H9 (cell line): ENCODE measurements at regions not wholly inside any gene's neighbourhood (a gene's known extent, or its start where the extent isn't known, plus 50 kb on each side); places are given as distances from the start of the nearest gene placed in this dataset.

Source experiments
- DNase-seq: peaks from one replicate; pipeline ENCODE4 v3.0.0-alpha.2; 2017
- H2AFZ ChIP-seq: one replicate; pipeline ENCODE4 v1.6.1; 2013; ENCODE audit warnings: mild to moderate bottlenecking, low read length, control low read depth, moderate library complexity
- H2AK5ac ChIP-seq: 2 replicates; pipeline ENCODE4 v1.6.1; 2013; ENCODE audit warnings: low read length, control low read depth, mixed read lengths; ENCODE audit not compliant: insufficient read length
- H2BK120ac ChIP-seq: one replicate; pipeline ENCODE4 v1.6.1; 2013; ENCODE audit warnings: low read depth, mild to moderate bottlenecking, low read length, control low read depth, inconsistent platforms; ENCODE audit not compliant: poor library complexity, severe bottlenecking
- H2BK12ac ChIP-seq: 2 replicates; pipeline ENCODE4 v1.6.1; 2013; ENCODE audit warnings: low read length, control low read depth, mixed read lengths, low read depth; ENCODE audit not compliant: insufficient read length
- H2BK15ac ChIP-seq: 2 replicates; pipeline ENCODE4 v1.6.1; 2013; ENCODE audit warnings: low read depth, low read length, control low read depth
- H2BK20ac ChIP-seq: one replicate; pipeline ENCODE4 v1.6.1; 2013; ENCODE audit warnings: low read depth, mild to moderate bottlenecking, low read length, control low read depth, inconsistent platforms; ENCODE audit not compliant: poor library complexity, severe bottlenecking
- H2BK5ac ChIP-seq: 2 replicates; pipeline ENCODE4 v1.6.1; 2013; ENCODE audit warnings: low read length, control low read depth, mixed read lengths; ENCODE audit not compliant: insufficient read length
- H3K14ac ChIP-seq: 2 replicates; pipeline ENCODE4 v1.6.1; 2013; ENCODE audit warnings: low read length, control low read depth; ENCODE audit not compliant: insufficient read depth
- H3K18ac ChIP-seq: 2 replicates; pipeline ENCODE4 v1.6.1; 2013; ENCODE audit warnings: low read depth, mild to moderate bottlenecking, mixed read lengths, low read length, control low read depth; ENCODE audit not compliant: insufficient read length
- H3K23ac ChIP-seq: 2 replicates; pipeline ENCODE4 v1.6.1; 2013; ENCODE audit warnings: low read length, control low read depth, mixed read lengths, low read depth; ENCODE audit not compliant: insufficient read length
- H3K23me2 ChIP-seq: 2 replicates; pipeline ENCODE4 v1.6.1; 2013; ENCODE audit warnings: low read depth, mild to moderate bottlenecking, mixed read lengths, low read length, control low read depth; ENCODE audit not compliant: insufficient read length, poor library complexity, severe bottlenecking
- H3K27ac ChIP-seq: 2 replicates; pipeline ENCODE4 v1.5.1; 2013; ENCODE audit warnings: low read length, control low read depth, mixed read lengths, low read depth; ENCODE audit not compliant: insufficient read length
- H3K27me3 ChIP-seq: 2 replicates; pipeline ENCODE4 v1.6.1; 2013; ENCODE audit warnings: low read length, control low read depth, inconsistent platforms; ENCODE audit not compliant: insufficient read depth
- H3K4ac ChIP-seq: 2 replicates; pipeline ENCODE4 v1.6.1; 2013; ENCODE audit warnings: low read depth, mild to moderate bottlenecking, control low read depth, inconsistent platforms, low read length, moderate library complexity
- H3K4me1 ChIP-seq: 2 replicates; pipeline ENCODE4 v1.6.1; 2013; ENCODE audit warnings: low read length, control low read depth, inconsistent platforms; ENCODE audit not compliant: insufficient read depth
- H3K4me2 ChIP-seq: 2 replicates; pipeline ENCODE4 v1.6.1; 2013; ENCODE audit warnings: low read length, control low read depth, mixed read lengths; ENCODE audit not compliant: insufficient read length, insufficient read depth
- H3K56ac ChIP-seq: 2 replicates; pipeline ENCODE4 v1.6.1; 2013; ENCODE audit warnings: low read depth, mild to moderate bottlenecking, mixed read lengths, low read length, control low read depth; ENCODE audit not compliant: insufficient read length
- H3K79me1 ChIP-seq: 2 replicates; pipeline ENCODE4 v1.6.1; 2013; ENCODE audit warnings: low read depth, mild to moderate bottlenecking, moderate library complexity, low read length, control low read depth, inconsistent platforms; ENCODE audit not compliant: insufficient read depth, poor library complexity, severe bottlenecking
- H3K79me2 ChIP-seq: 2 replicates; pipeline ENCODE4 v1.6.1; 2013; ENCODE audit warnings: low read length, control low read depth, inconsistent platforms; ENCODE audit not compliant: insufficient read depth
- H3K9ac ChIP-seq: 2 replicates; pipeline ENCODE4 v1.6.1; 2013; ENCODE audit warnings: low read length, control low read depth, mixed read lengths; ENCODE audit not compliant: insufficient read length; ENCODE audit errors: extremely low read depth
- H3K9me3 ChIP-seq: one replicate; pipeline ENCODE4 v1.6.1; 2013; ENCODE audit warnings: low read depth, low read length, inconsistent platforms; ENCODE audit not compliant: control insufficient read depth
- H3T11ph ChIP-seq: one replicate; pipeline ENCODE4 v1.6.1; 2013; ENCODE audit warnings: mild to moderate bottlenecking, low read length, control low read depth, inconsistent platforms
- H4K20me1 ChIP-seq: one replicate; pipeline ENCODE4 v1.6.1; 2013; ENCODE audit not compliant: control insufficient read depth, insufficient read length, insufficient read depth
- H4K5ac ChIP-seq: 2 replicates; pipeline ENCODE4 v1.6.1; 2013; ENCODE audit warnings: low read depth, mild to moderate bottlenecking, mixed read lengths, low read length, control low read depth; ENCODE audit not compliant: insufficient read length
- H4K8ac ChIP-seq: replicated peaks from 2 replicates; pipeline ENCODE4 v1.6.1; 2013; ENCODE audit warnings: low read length, control low read depth, mixed read lengths, low read depth; ENCODE audit not compliant: insufficient read length
- H4K91ac ChIP-seq: 2 replicates; pipeline ENCODE4 v1.6.1; 2013; ENCODE audit warnings: low read depth, mild to moderate bottlenecking, moderate library complexity, mixed read lengths, low read length, control low read depth; ENCODE audit not compliant: insufficient read length
- H3K27ac Mint-ChIP-seq, 3 experiments: 2 replicates in 2 of 3; 3 replicates in 1 of 3; pipeline ENCODE4 v1.8.0; 2020 to 2021; ENCODE audit warnings: mixed read lengths in 3 of 3, mild to moderate bottlenecking in 1 of 3, moderate library complexity in 1 of 3
- H3K27me3 Mint-ChIP-seq: 2 replicates; pipeline ENCODE4 v1.8.0; 2021; ENCODE audit warnings: low read depth, mild to moderate bottlenecking, moderate library complexity, mixed read lengths
- H3K36me3 Mint-ChIP-seq, 3 experiments: 2 replicates in 2 of 3; 3 replicates in 1 of 3; pipeline ENCODE4 v1.8.0; 2020 to 2021; ENCODE audit warnings: low read depth in 3 of 3, mixed read lengths in 3 of 3; ENCODE audit not compliant: insufficient read depth in 1 of 3
- H3K4me1 Mint-ChIP-seq, 2 experiments: 2 replicates each; pipeline ENCODE4 v1.8.0; 2020; ENCODE audit warnings: mixed read lengths in 2 of 2
- H3K4me3 Mint-ChIP-seq, 2 experiments: 2 replicates in 1 of 2; 3 replicates in 1 of 2; pipeline ENCODE4 v1.8.0; 2020 to 2021; ENCODE audit warnings: mild to moderate bottlenecking in 2 of 2, mixed read lengths in 2 of 2, moderate library complexity in 1 of 2
- H3K9me3 Mint-ChIP-seq, 2 experiments: 2 replicates in 1 of 2; 3 replicates in 1 of 2; pipeline ENCODE4 v1.8.0; 2020; ENCODE audit warnings: mild to moderate bottlenecking in 2 of 2, mixed read lengths in 2 of 2, moderate library complexity in 1 of 2
- WGBS: extraction: QIAGEN DNeasy Blood & Tissue Kit; methylation state at CpG from one replicate; pipeline ENCODE4 v1.1.7; 2013; ENCODE audit warnings: missing lambda C conversion rate, low lambda C conversion rate, mixed read lengths; ENCODE audit not compliant: insufficient read length; ENCODE audit errors: extremely low coverage; 5-methylcytosine and 5-hydroxymethylcytosine counted together
- TF ChIP-seq, protein P1 (sequence below): fragments of 200-600 bp; sonication (generic); conservative IDR thresholded peaks from 3 replicates; pipeline ENCODE4 v1.8.0; 2021; ENCODE audit warnings: antibody characterized with exemption, mild to moderate bottlenecking

DNA sequence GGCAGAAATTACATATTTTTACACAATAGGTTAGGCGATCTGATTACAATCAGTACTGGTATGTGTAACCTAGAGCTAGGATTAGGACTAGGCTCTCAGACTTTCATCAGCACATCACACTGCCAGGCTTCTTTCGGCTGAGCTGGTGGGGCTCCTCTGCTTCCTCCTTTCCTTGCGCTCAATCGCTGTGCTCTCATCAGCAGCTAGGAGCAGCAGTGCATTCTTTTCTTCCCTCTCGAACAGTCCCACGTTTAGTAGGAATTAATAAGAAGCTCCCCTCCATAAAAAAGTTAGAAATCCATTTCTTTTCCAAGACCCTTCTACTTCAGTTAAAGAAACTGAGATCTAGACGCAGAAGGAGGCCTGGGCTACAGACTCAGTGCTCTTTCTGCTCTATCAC is 350.4 kb downstream of the SPRY1 start:
- Mint-ChIP-seq H3K9me3 (peaks cover 0 to 2% of the 10 kb centered on the region in 2 experiments; a peak in 1 of 5 replicates), H3K27ac (no peak overlapping the region), H3K27me3 (no peaks in the 10 kb centered on the region), H3K4me3 (no peak overlapping the region), H3K4me1 (peaks cover 33 to 34% of the 10 kb centered on the region in 2 experiments), H3K36me3 (peaks cover 0 to 7% (median 0%) of the 10 kb centered on the region in 3 experiments; a peak in 2 of 7 replicates)
- no peak overlapping the region for H4K5ac ChIP-seq
- no peaks in the 10 kb centered on the region for H3K79me1 ChIP-seq
- no peak overlapping the region for H3T11ph ChIP-seq
- H3K18ac ChIP-seq = no peak overlapping the region
- H3K56ac ChIP-seq = no peak overlapping the region
- no peak overlapping the region for H2BK20ac ChIP-seq
- TF ChIP-seq, protein P1, sequence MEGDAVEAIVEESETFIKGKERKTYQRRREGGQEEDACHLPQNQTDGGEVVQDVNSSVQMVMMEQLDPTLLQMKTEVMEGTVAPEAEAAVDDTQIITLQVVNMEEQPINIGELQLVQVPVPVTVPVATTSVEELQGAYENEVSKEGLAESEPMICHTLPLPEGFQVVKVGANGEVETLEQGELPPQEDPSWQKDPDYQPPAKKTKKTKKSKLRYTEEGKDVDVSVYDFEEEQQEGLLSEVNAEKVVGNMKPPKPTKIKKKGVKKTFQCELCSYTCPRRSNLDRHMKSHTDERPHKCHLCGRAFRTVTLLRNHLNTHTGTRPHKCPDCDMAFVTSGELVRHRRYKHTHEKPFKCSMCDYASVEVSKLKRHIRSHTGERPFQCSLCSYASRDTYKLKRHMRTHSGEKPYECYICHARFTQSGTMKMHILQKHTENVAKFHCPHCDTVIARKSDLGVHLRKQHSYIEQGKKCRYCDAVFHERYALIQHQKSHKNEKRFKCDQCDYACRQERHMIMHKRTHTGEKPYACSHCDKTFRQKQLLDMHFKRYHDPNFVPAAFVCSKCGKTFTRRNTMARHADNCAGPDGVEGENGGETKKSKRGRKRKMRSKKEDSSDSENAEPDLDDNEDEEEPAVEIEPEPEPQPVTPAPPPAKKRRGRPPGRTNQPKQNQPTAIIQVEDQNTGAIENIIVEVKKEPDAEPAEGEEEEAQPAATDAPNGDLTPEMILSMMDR = peak; percentile 45; the same call in 2 of the 3 replicates
- peaks cover 7% of the 10 kb centered on the region; the same call in 1 of the 2 replicates for H3K4me1 ChIP-seq
- no peak overlapping the region for H4K8ac ChIP-seq
- H3K27me3 ChIP-seq = no peaks in the 10 kb centered on the region
- H3K4me2 ChIP-seq = no peak overlapping the region
- H3K4ac ChIP-seq = no peak overlapping the region
- H2AFZ ChIP-seq = no peak overlapping the region
- H2BK12ac ChIP-seq = no peak overlapping the region
- no peak overlapping the region for H2BK5ac ChIP-seq
- no peak overlapping the region for H4K91ac ChIP-seq
- no peak overlapping the region for H3K14ac ChIP-seq
- WGBS = no CpG with 5 or more reads among the region's 7 CpGs
- H2BK15ac ChIP-seq = no peak overlapping the region
- no peak overlapping the region for H2BK120ac ChIP-seq
- no peaks in the 10 kb centered on the region for H3K79me2 ChIP-seq
- no peaks in the 10 kb centered on the region for H4K20me1 ChIP-seq
- H2AK5ac ChIP-seq = no peak overlapping the region
- peak; percentile 39 for DNase-seq
- no peak overlapping the region for H3K23ac ChIP-seq
- H3K23me2 ChIP-seq = no peaks in the 10 kb centered on the region
- H3K27ac ChIP-seq = no peak overlapping the region
- no peak overlapping the region for H3K9ac ChIP-seq
- H3K9me3 ChIP-seq = no peaks in the 10 kb centered on the region
